GM19043 (cell line): ENCODE measurements at regions not wholly inside any gene's neighbourhood (a gene's known extent, or its start where the extent isn't known, plus 50 kb on each side); places are given as distances from the start of the nearest gene placed in this dataset.

Source experiments
- ATAC-seq: cut with Tn5 transposase; IDR thresholded peaks from one replicate; pipeline ENCODE4 v1.9.1; 2021; ENCODE audit warnings: low read depth; ENCODE audit not compliant: unreplicated experiment

DNA sequence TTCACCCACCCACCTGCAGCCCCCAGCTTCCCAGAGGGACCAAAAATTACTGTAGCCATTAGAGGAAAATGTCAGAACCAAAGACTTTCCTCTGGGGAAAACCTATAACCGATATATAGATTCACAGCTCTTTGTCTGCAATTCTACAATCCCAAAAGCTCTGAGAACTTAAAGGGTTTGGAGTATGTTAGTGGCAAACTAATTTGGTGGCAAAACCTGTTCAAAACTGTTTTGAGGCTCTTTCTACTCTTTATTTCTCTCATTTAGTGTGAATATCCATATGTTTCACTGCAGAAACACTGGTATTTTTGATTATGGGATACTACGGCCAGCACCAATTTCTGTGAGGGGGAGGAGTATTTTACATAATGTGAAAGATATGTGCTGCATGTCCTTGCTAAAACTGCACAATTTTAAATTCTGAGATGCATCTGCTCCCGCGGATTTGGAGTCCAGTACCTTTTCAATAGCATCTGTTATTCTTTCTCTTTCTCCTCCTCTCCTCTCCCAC, 87.5 kb upstream of the MTNR1B start:
- ATAC-seq: no peak

DNA sequence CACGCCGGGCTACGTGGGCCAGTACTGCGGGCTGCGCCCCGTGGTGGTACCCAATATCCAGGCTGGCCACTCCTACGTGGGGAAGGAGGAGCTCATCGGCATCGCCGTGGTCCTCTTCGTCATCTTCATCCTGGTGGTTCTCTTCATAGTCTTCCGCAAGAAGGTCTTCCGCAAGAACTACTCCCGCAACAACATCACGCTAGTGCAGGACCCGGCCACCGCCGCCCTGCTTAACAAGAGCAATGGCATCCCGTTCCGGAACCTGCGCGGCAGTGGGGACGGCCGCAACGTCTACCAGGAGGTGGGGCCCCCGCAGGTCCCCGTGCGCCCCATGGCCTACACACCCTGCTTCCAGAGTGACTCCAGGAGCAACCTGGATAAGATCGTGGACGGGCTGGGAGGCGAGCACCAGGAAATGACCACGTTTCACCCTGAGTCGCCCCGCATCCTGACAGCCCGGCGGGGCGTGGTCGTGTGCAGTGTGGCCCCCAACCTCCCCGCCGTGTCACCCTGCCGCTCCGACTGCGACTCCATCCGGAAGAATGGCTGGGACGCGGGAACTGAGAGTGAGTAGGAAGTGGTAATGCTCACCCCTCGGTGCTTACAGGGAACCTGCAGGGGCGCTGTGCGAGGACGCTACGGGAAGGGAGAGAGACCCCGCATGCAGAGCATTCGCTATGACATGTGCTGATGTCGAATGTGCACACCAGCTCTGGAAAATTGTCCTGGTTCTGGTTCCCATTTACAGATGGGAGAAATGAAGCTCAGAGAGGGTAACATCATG, 86.4 kb upstream of the MTNR1B start:
- no peak for ATAC-seq

DNA sequence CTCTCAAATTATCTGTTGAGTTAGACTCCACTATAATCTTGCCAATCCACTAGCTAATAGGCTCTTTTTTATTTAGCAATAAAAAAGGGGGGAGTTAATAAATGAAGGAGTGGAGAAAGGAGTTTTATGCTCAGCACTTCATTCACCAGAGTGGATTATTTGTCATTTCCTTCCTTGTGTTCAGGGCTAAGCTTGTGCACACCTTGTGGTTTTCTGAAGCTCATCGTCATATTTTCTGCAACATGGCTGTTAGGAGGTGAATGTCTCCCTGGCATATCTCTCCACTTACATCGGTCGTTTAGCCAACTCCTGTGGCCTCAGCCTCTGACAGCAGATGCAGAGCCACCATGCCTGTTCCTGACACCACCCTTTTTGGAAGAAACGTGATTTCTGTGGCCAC, 83.9 kb upstream of the MTNR1B start:
- ATAC-seq: no peak

DNA sequence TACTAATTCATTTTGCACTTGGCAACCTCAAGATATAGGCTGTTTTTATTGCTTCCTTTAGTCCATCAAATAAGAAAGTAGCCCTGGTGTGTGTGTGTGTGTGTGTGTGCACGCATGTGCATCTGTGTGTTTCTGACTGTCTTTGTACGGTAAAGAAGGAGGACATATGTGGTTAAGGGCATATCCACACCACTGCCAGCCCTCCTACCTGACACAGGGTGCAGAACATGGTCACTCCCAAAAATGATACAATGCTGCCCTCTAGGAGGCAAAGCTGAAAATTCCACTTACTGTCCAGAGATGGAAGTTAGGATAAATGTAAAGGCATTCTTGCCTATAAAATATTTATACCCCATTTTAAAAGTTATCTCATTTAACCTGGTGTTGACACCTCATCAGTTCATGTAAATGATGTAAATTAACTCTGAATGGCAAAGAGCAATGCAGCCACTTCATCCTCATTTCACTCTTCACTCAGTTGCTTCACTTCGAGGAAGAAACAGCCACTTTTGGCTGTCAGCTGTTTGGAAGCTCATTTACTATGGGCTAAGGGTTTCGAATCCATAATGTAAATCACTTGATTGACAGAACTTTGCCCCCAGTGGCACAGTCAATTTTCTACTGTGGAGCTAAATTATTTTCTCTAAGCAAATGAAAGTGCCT, 83.1 kb upstream of the MTNR1B start:
- ATAC-seq: peak; percentile 68

DNA sequence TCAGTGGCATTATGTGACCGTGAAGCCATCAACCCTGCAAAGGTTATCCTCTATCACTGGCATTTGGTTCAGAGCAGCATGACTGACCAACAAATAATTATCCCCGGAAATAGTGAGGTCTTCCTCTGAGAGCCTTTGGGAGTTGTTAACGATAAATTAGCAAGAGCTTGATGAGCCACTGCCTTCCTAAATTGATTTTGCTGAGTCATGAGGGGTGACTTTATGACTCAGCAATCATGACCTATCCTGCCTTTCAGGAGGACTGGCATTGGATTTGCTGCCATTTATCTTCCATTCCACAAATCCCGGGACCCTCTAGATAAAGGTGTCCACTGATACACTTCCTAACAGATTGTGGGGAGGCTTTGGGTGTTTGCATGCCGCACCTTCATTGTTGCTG, 80.8 kb upstream of the MTNR1B start:
- no peak for ATAC-seq

DNA sequence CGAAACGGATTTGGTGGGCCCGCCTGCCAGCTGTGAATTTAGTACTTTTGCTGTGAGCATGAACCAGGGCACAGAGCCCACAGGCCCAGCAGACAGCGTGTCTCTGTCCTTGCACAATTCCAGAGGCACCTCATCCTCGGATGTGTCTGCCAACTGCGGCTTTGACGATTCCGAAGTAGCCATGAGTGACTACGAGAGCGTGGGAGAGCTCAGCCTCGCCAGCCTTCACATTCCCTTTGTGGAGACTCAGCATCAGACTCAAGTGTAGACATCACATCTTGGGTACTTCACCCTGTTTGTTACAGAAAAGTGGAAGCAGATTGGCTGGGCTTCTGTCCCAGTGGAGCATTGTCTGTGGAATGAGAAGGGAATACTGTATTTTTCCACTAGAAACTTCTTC, 78.6 kb upstream of the MTNR1B start:
- no peak for ATAC-seq

DNA sequence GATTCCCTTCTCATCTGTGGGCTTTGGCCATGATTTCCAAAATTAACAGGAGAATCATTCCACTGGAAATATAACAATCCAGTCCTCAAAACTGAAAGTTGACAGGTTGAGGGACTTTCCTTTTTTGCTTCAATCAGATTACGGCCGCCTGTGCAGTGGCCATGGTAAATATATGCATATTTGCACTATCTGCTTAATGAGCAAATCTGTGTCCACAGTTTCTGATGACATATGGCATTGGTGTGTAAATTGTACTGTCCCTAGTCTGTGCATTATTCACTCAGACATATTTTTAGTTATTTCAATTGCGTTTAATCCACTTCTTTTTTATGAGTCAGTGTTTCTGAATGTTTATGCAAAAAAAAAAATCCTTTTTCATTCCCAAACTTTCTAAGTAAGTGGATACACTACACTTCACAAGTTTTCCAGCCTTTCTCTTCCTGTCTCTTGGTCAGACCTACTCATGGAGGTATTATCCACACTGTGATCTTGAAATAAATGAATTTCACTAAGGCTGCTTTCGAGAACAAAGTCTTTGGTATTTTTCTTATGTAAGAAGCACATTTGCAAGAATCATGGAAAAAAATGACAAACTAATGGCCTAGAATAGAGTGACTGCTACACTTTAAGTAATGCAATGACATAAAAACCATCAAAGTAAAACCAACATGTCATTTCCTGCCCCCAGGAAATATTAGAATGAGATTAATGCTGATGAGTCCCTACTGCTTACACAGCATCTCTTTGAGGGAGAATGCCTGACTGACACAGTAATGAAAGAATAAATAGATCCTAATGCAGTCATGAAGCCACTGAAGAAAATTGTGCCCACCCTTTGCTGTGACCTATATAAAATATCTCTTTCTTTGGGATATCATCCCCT, 76.4 kb upstream of the MTNR1B start:
- ATAC-seq: no peak

DNA sequence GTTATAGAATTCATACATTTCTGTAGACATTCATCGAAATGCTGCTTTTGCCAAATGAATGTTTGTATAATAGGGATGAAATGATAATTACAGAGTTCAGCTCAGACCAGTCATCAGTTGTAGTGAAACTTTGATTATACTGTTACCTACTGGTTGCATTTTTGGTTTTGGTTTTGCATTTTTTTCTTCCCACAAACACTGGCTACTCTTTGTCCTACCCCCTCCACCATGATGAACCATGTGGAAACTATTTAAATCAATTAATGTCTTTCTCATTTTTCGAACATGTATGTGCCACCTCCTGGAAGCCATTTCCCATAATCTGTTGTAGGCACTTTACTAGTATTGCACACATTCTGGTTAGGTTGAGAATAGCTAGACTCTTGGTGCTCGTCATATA, 75.3 kb upstream of the MTNR1B start:
- ATAC-seq: no peak

DNA sequence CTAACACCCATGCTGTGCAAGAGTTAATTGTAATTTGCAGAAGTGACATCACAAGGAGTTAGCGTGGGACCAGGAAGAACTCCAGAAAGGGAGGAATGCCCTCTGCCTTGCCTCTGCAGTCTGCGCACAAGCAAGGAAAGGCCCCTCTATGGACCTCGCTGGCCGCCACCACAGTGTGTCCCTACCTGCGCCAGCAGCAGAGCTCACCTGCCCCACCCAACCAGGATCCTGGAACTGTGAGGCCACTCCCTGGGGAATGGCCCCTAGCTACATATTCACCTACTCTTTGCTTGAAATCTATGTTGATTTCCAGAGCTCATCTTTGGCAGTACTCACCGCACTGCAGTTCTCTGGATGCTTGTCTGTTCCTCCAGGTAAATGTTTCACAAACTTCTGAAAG, 72.0 kb upstream of the MTNR1B start:
- no peak for ATAC-seq

DNA sequence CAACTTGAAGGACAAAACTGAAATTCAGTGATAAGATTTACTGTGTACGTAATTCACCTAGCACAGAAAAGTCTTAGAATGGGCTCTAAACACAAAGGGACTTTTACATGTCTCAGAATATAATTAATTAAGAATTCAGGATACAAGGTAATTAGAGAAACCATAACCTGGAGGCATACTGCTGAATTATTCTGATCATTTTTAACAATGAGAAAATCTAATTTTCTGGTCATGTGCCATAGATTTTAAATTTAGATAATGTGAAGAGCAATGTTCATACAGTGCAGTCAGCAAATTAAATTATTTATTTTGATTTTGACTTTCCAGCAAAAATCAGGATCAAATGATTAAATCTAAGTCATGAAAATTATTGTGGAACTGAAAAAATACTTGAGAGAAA, 67.0 kb upstream of the MTNR1B start:
- no peak for ATAC-seq

DNA sequence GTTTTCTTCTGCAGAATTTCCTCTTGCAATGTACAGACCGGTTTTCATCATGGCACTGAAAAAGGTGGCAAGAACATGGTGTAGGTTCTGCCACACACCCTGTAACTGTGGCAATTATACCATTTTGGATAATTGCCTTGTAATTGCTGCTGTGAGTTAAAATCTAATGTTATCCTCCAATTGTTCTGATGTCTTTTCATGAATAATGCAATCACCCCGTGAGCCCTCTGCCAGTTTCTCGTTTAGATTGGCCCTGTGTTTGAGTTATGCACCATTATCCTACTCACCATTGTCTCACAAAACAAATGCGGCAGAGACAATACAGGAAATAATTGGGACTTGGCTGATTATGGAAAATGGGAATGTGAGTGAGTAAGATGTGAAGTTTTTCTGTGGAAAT, 61.8 kb upstream of the MTNR1B start:
- no peak for ATAC-seq

DNA sequence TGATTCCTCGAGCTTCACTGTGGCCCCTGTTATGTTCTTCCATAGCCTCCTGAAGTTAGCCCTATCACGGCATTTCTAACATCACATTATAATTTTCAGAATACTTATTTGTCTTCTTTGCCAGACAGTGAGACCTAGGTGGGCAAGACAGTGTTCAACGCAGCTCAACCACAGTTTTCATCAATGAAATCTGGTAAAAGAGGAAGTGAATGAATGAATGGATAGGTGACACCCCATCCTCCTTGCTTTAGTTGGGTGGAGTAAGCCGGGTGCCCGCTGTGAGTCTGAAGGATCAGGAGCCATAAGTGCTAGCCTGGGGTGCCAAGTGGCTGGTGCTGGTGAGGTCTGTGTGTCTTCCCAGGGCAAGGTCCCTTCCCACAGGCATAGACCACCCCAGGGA, 60.2 kb upstream of the MTNR1B start:
- no peak for ATAC-seq

DNA sequence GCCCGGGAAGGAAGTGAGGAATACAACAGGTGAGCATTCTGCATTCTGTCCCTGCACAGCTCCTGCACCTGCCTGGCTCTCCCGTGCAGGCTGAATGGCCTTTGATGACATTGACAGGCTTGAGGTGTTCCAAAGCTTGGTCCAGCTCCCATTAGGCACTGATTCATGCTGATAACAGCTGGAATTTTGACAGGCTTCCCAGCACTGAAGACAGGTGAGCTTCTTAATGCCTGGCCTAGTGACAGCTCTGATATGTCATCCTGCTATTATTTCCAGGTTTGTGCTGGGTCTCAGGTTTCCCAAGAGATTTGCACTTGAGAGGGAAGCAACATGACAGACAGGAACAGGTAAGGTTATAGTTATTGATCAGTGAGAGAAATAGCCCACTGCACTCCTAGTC, 58.0 kb upstream of the MTNR1B start:
- ATAC-seq: no peak

DNA sequence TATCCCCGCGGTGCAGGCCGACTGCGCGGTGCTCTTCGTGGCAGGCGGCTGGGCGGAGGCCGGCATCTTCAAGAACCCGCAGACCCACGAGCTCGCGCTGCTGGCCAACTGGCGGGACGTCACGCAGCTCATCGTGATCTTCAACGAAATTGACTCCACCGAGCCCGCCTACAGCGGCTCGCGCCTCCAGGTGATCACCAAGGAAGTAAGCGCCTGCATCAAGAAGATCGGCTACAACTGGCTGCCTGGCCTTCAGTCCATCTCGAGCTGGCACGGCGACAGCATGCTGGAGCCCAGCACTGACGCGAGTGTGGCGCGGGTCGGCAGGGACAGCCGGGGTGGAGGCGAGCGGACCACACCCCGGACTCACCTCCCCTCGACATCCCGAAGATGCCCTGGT, 53.9 kb upstream of the MTNR1B start:
- ATAC-seq: no peak

DNA sequence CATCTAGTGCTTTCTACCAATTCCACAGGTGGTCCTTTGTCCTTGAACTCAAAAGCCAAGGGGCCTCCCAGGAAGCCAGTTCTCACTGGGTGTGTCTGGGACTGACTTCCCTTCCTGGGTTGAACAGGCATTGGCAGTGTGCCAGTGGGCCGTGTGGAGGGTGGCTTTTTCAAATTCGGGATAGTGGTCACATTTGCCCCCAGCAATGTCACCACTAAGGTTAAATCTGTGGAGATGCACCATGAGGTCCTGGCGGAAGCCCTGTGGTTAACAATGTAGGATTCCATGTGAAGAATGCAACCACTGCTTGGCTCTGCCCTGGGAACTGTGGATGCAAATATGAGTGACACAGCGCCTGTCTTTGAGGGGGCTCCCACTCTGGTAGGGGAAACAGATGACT, 53.2 kb upstream of the MTNR1B start:
- no peak for ATAC-seq

DNA sequence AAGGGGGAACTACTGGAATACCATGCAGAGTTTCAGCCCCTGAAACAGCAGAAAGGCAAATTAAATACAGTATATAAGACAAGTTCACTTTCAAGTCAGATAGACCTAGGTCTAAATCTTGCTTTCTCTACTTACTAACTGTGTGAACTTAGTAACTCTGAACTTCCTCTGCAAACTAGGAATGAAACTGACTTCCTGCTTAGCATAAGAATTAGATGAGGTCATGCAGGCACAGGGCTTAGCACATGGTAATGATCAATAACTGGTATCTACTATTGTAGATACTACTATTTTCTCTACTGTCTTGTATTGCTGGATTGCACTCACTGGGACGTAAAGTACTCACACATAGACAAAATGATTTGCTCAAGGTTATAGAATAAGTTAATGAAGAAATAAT, 51.5 kb upstream of the MTNR1B start:
- ATAC-seq: no peak

DNA sequence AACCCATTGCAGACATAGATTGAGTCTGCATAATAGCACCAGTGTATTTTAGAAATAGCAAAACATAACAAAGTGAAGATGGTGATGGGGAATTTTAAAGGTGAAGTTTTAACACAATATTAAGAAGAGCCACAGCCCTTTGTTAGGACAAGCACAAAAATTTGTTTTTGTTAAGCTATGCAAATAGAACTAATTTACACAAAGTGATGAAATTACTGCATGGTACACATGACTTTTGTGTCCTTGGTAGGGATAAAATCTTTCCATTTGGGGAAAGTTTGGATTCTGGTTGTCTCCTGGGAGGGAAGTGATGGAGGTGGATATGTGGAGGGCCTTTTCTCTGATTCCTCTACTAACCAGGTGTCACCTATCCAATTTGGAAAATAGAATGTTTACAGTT, 50.4 kb upstream of the MTNR1B start:
- no peak for ATAC-seq
